ENCODE measurements at regions not wholly inside any gene's neighbourhood (a gene's known extent, or its start where the extent isn't known, plus 50 kb on each side); places are given as distances from the start of the nearest gene placed in this dataset.

- no peak overlapping the region for H2BK15ac ChIP-seq (ENCODE audit: low read depth, low read length)
- H3K4me1 ChIP-seq (ENCODE audit: insufficient read depth, low read length): peaks cover 7% of the 10 kb centered on the region
- H3K9ac ChIP-seq (ENCODE audit: extremely low read depth, insufficient read length, low read length): no peak overlapping the region
- H4K20me1 ChIP-seq (ENCODE audit: control insufficient read depth, insufficient read depth, insufficient read length): no peaks in the 10 kb centered on the region
- no peaks in the 10 kb centered on the region for H3K23me2 ChIP-seq (ENCODE audit: insufficient read length, low read depth, low read length, poor library complexity, severe bottlenecking)
- no peak overlapping the region for H4K5ac ChIP-seq (ENCODE audit: insufficient read length, low read depth, low read length)
- no peaks in the 10 kb centered on the region; the same call in 1 of the 2 replicates for H3K27me3 ChIP-seq (ENCODE audit: insufficient read depth, low read length)
- H3K27ac Mint-ChIP-seq: no peak overlapping the region
- H2BK12ac ChIP-seq (ENCODE audit: insufficient read length, low read depth, low read length): no peak overlapping the region
- H3K9me3 Mint-ChIP-seq: 0 out of 5 replicates have a peak, but pooled peaks cover 0 to 2% of the 10 kb centered on the region in 2 experiments
- no peaks in the 10 kb centered on the region for H3K79me2 ChIP-seq (ENCODE audit: insufficient read depth, low read length)
- H4K8ac ChIP-seq (replicated peaks; ENCODE audit: insufficient read length, low read depth, low read length): no peak overlapping the region
- no peaks in the 10 kb centered on the region for H3K9me3 ChIP-seq (ENCODE audit: control insufficient read depth, low read depth, low read length)
- H3K27ac ChIP-seq (ENCODE audit: insufficient read length, low read depth, low read length): no peak overlapping the region
- no peak overlapping the region for H3K4me2 ChIP-seq (ENCODE audit: insufficient read depth, insufficient read length, low read length)
- H3K4me3 Mint-ChIP-seq: no peak overlapping the region
- no peak overlapping the region for H2BK20ac ChIP-seq (ENCODE audit: low read depth, low read length, poor library complexity, severe bottlenecking)
- DNase-seq: no peak
- H3K23ac ChIP-seq (ENCODE audit: insufficient read length, low read depth, low read length): no peak overlapping the region
- no peak overlapping the region for H3T11ph ChIP-seq (ENCODE audit: low read length)
- H3K79me1 ChIP-seq (ENCODE audit: insufficient read depth, low read depth, low read length, poor library complexity, severe bottlenecking): no peaks in the 10 kb centered on the region
- H2AK5ac ChIP-seq (ENCODE audit: insufficient read length, low read length): no peak overlapping the region
- H3K27me3 Mint-ChIP-seq (ENCODE audit: low read depth): peaks cover 28% of the 10 kb centered on the region
- peaks cover 23 to 31% of the 10 kb centered on the region in 2 experiments for H3K4me1 Mint-ChIP-seq
- no peak overlapping the region for H3K14ac ChIP-seq (ENCODE audit: insufficient read depth, low read length)
- H2BK120ac ChIP-seq (ENCODE audit: low read depth, low read length, poor library complexity, severe bottlenecking): no peak overlapping the region
- TF ChIP-seq CTCF (conservative IDR thresholded peaks at IDR 0.05): no peak
- no peak overlapping the region for H3K4ac ChIP-seq (ENCODE audit: low read depth, low read length)
- no peak overlapping the region for H3K56ac ChIP-seq (ENCODE audit: insufficient read length, low read depth, low read length)
- H4K91ac ChIP-seq (ENCODE audit: insufficient read length, low read depth, low read length): no peak overlapping the region
- H2BK5ac ChIP-seq (ENCODE audit: insufficient read length, low read length): no peak overlapping the region
- 0 out of 7 replicates have a peak, but pooled peaks cover 0 to 1% (median 0%) of the 10 kb centered on the region in 3 experiments for H3K36me3 Mint-ChIP-seq (ENCODE audit: insufficient read depth in 1 of 3, low read depth in 3 of 3)
- no peak overlapping the region for H3K18ac ChIP-seq (ENCODE audit: insufficient read length, low read depth, low read length)
- no CpG with 5 or more reads among the region's 18 CpGs for WGBS (ENCODE audit: extremely low coverage, insufficient read length, low lambda C conversion rate)
- no peak overlapping the region for H2AFZ ChIP-seq (ENCODE audit: low read length)
These were observed 74.3 kb upstream of the IGFBP7 start for GRCh38 chr4:57184378-57185029.
